DMS153 (cell line): ENCODE measurements at regions not wholly inside any gene's neighbourhood (a gene's known extent, or its start where the extent isn't known, plus 50 kb on each side); places are given as distances from the start of the nearest gene placed in this dataset.

Experiments used
- DNase-seq: peaks from one replicate; lab custom pipeline; 2025; lab: John Stamatoyannopoulos, UW

- DNase-seq: no peak
Measured at GRCh38 chr3:187618722-187619121, 51.5 kb downstream of the SST start.

GRCh38 chr3:187617213-187617612 is 53.0 kb downstream of the SST start:
- no peak for DNase-seq

GRCh38 chr3:187616307-187616972 is 53.8 kb downstream of the SST start:
- DNase-seq: peak; percentile 14

- no peak for DNase-seq
Measured at GRCh38 chr3:187615630-187616029, 54.6 kb downstream of the SST start.

GRCh38 chr3:187612656-187613055 is 57.5 kb downstream of the SST start:
- no peak for DNase-seq

GRCh38 chr3:187610981-187611511 is 59.1 kb downstream of the SST start:
- DNase-seq: no peak

- DNase-seq: no peak
Measured at GRCh38 chr3:187594272-187594671, 75.9 kb downstream of the SST start.

GRCh38 chr3:187593451-187593850 is 76.7 kb downstream of the SST start:
- DNase-seq: no peak

GRCh38 chr3:187590861-187591576 is 79.2 kb downstream of the SST start:
- no peak for DNase-seq

- no peak for DNase-seq
Measured at GRCh38 chr3:187587076-187587475, 83.1 kb downstream of the SST start.

GRCh38 chr3:187586226-187586625 is 84.0 kb downstream of the SST start:
- no peak for DNase-seq

- no peak for DNase-seq
Measured at GRCh38 chr3:187572441-187572840, 97.8 kb downstream of the SST start.

GRCh38 chr3:187571701-187572100 is 98.5 kb downstream of the SST start:
- no peak for DNase-seq

GRCh38 chr3:187570776-187571175 is 99.4 kb downstream of the SST start:
- no peak for DNase-seq

GRCh38 chr3:187568171-187568570 is 102.0 kb downstream of the SST start:
- no peak for DNase-seq

- no peak for DNase-seq
Measured at GRCh38 chr3:187567661-187568121, 102.5 kb downstream of the SST start.

GRCh38 chr3:187567021-187567420 is 103.2 kb downstream of the SST start:
- no peak for DNase-seq

GRCh38 chr3:187565701-187566100 is 104.5 kb downstream of the SST start:
- DNase-seq: no peak

- DNase-seq: no peak
Measured at GRCh38 chr3:187558990-187559389, 111.2 kb downstream of the SST start.

- no peak for DNase-seq
Measured at GRCh38 chr3:187551416-187551815, 118.8 kb downstream of the SST start.

GRCh38 chr3:187550446-187550845 is 119.7 kb downstream of the SST start:
- DNase-seq: no peak

- no peak for DNase-seq
Measured at GRCh38 chr3:187545366-187545765, 124.8 kb downstream of the SST start.

- no peak for DNase-seq
Measured at GRCh38 chr3:187544326-187544725, 125.9 kb downstream of the SST start.
